GM23338 (cell line): ENCODE measurements at regions not wholly inside any gene's neighbourhood (a gene's known extent, or its start where the extent isn't known, plus 50 kb on each side); places are given as distances from the start of the nearest gene placed in this dataset.

ENCODE experiments used
- ETS1 ChIP-seq: IDR thresholded peaks from 2 replicates; pipeline ENCODE4 v1.6.1; 2016; ENCODE audit warnings: antibody characterized with exemption
- EZH2 ChIP-seq: fragments of 200-600 bp; sonication (generic); IDR thresholded peaks from one replicate; pipeline ENCODE4 v1.8.0; 2017; ENCODE audit warnings: antibody characterized with exemption, mild to moderate bottlenecking, low read depth; ENCODE audit not compliant: unreplicated experiment
- EZH2phosphoT487 ChIP-seq: fragments of 200-600 bp; sonication (generic); IDR thresholded peaks from one replicate; pipeline ENCODE4 v1.8.1; 2018; ENCODE audit warnings: antibody characterized with exemption; ENCODE audit not compliant: unreplicated experiment
- JUNB ChIP-seq: IDR thresholded peaks from one replicate; pipeline ENCODE4 v1.6.1; 2016; ENCODE audit warnings: antibody characterized with exemption; ENCODE audit not compliant: unreplicated experiment
- POLR2AphosphoS5 ChIP-seq: IDR thresholded peaks from 2 replicates; pipeline ENCODE4 v1.6.1; 2016; ENCODE audit warnings: antibody characterized with exemption, low read depth
- REST ChIP-seq: IDR thresholded peaks from one replicate; pipeline ENCODE4 v1.6.1; 2018; ENCODE audit warnings: antibody characterized with exemption; ENCODE audit not compliant: unreplicated experiment
- TF ChIP-seq, protein P1 (sequence below), 2 experiments: fragments of 200-600 bp in 1 of 2; sonication (generic) in 1 of 2; conservative IDR thresholded peaks; 2 replicates each; pipeline versions ENCODE4 v1.5.1 to v1.6.1; 2016 to 2017; ENCODE audit warnings: antibody characterized with exemption in 2 of 2, low read depth in 2 of 2, mild to moderate bottlenecking in 2 of 2, moderate library complexity in 1 of 2

GRCh38 chr1:91151702-91152101 lies 129.9 kb upstream of the ZNF644 start:
- TF ChIP-seq, protein P1, sequence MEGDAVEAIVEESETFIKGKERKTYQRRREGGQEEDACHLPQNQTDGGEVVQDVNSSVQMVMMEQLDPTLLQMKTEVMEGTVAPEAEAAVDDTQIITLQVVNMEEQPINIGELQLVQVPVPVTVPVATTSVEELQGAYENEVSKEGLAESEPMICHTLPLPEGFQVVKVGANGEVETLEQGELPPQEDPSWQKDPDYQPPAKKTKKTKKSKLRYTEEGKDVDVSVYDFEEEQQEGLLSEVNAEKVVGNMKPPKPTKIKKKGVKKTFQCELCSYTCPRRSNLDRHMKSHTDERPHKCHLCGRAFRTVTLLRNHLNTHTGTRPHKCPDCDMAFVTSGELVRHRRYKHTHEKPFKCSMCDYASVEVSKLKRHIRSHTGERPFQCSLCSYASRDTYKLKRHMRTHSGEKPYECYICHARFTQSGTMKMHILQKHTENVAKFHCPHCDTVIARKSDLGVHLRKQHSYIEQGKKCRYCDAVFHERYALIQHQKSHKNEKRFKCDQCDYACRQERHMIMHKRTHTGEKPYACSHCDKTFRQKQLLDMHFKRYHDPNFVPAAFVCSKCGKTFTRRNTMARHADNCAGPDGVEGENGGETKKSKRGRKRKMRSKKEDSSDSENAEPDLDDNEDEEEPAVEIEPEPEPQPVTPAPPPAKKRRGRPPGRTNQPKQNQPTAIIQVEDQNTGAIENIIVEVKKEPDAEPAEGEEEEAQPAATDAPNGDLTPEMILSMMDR (conservative IDR thresholded peaks at IDR 0.05; ENCODE audit: low read depth in 2 of 2) = no peak
- no peak for TF ChIP-seq EZH2phosphoT487
- no peak for TF ChIP-seq REST
- TF ChIP-seq POLR2AphosphoS5 = no peak
- no peak for TF ChIP-seq EZH2
- no peak for TF ChIP-seq JUNB
- TF ChIP-seq ETS1 = no peak
